ENCODE measurements at regions not wholly inside any gene's neighbourhood (a gene's known extent, or its start where the extent isn't known, plus 50 kb on each side); places are given as distances from the start of the nearest gene placed in this dataset.

DNA sequence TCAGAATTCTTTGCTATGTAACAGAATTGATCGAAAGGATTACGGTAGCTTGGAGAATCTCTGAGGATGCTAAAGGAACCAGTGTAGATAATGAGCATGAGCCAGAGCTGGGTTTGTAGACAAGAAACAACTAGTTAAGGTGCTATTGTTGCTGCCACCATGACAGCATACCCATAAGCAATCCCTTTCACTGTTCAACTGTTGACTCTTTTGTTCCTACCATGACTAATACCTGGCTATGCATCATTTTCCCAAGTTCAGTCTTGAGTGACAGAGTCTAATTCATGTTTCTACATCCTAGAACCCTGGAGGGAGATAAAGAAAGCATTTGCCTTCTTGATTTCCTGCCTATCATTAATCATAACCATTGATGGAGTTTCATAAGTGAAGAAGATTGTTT lies 600.3 kb downstream of the OTOL1 start:
- H3K4me1 ChIP-seq: no peaks in the 10 kb centered on the region
- no peak overlapping the region for H3K4me2 ChIP-seq (ENCODE audit: low read length)
- no peak overlapping the region for H2AFZ ChIP-seq
- no peak overlapping the region for H3K9ac ChIP-seq
- H3K9me3 ChIP-seq (ENCODE audit: control insufficient read depth, low read length): no peaks in the 10 kb centered on the region
- no peaks in the 10 kb centered on the region for H3K27me3 ChIP-seq (ENCODE audit: control insufficient read depth, insufficient read depth, low read length)
- H3K36me3 ChIP-seq (ENCODE audit: control insufficient read depth, insufficient read depth, low read length): no peaks in the 10 kb centered on the region
- H3K79me2 ChIP-seq: no peaks in the 10 kb centered on the region
- TF ChIP-seq, protein P1, sequence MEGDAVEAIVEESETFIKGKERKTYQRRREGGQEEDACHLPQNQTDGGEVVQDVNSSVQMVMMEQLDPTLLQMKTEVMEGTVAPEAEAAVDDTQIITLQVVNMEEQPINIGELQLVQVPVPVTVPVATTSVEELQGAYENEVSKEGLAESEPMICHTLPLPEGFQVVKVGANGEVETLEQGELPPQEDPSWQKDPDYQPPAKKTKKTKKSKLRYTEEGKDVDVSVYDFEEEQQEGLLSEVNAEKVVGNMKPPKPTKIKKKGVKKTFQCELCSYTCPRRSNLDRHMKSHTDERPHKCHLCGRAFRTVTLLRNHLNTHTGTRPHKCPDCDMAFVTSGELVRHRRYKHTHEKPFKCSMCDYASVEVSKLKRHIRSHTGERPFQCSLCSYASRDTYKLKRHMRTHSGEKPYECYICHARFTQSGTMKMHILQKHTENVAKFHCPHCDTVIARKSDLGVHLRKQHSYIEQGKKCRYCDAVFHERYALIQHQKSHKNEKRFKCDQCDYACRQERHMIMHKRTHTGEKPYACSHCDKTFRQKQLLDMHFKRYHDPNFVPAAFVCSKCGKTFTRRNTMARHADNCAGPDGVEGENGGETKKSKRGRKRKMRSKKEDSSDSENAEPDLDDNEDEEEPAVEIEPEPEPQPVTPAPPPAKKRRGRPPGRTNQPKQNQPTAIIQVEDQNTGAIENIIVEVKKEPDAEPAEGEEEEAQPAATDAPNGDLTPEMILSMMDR (IDR thresholded peaks at IDR 0.05): no peak
- no peak overlapping the region for H3K27ac ChIP-seq
- no peak overlapping the region for H3K4me3 ChIP-seq (ENCODE audit: low read depth, low read length)

DNA sequence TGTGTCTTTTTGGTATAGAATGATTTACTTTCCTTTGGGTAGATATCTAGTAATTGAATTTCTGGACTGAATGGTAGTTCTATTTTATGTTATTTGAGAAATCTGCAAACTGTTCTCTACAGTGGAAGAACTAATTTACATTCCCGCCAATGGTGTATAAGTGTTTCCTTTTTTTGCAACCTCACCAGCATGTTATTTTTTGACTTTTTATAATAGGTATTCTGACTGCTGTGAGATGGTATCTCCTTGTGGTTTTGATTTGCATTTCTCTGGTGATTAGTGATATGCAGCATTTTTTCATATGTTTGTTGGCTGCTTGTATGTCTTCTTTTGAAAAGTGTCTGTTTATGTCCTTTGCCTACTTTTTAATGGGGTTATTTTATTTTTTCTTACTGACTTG lies 607.2 kb downstream of the OTOL1 start:
- Histone ChIP-seq H3K36me3 (ENCODE audit: control insufficient read depth, insufficient read depth, low read length) (no peaks in the 10 kb centered on the region), H2AFZ (no peak overlapping the region), H3K4me3 (ENCODE audit: low read depth, low read length) (no peak overlapping the region), H3K9me3 (ENCODE audit: control insufficient read depth, low read length) (no peaks in the 10 kb centered on the region), H3K27ac (no peak overlapping the region), H3K9ac (no peak overlapping the region), H3K4me1 (no peaks in the 10 kb centered on the region), H3K4me2 (ENCODE audit: low read length) (no peak overlapping the region), H3K27me3 (ENCODE audit: control insufficient read depth, insufficient read depth, low read length) (no peaks in the 10 kb centered on the region), H3K79me2 (no peaks in the 10 kb centered on the region)
- TF ChIP-seq, protein P1 (IDR thresholded peaks at IDR 0.05): no peak

DNA sequence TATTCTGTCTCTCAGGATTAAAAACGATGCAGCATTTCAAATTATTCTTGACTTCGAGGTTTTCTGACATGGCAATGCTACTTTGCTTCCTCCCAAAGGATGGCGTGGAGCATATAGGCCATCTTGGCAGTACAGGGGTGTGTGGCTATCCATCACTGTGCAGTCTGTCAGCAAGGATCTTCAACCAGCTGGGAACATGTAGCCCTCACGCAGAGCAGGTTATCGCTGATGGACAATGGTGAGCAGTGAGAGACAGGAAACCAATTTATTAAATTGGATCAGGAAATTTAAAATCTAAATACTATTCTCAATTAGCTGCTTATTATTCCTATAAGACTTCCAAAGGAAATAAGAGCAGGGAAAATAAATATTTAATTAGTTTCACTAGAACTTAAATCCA lies 615.3 kb downstream of the OTOL1 start:
- Histone ChIP-seq H2AFZ (no peak overlapping the region), H3K9ac (no peak overlapping the region), H3K9me3 (ENCODE audit: control insufficient read depth, low read length) (no peaks in the 10 kb centered on the region), H3K4me3 (ENCODE audit: low read depth, low read length) (no peak overlapping the region), H3K4me2 (ENCODE audit: low read length) (no peak overlapping the region), H3K27ac (no peak overlapping the region), H3K79me2 (no peaks in the 10 kb centered on the region), H3K36me3 (ENCODE audit: control insufficient read depth, insufficient read depth, low read length) (no peaks in the 10 kb centered on the region), H3K4me1 (no peaks in the 10 kb centered on the region), H3K27me3 (ENCODE audit: control insufficient read depth, insufficient read depth, low read length) (no peaks in the 10 kb centered on the region)
- TF ChIP-seq, protein P1 (IDR thresholded peaks at IDR 0.05): no peak

DNA sequence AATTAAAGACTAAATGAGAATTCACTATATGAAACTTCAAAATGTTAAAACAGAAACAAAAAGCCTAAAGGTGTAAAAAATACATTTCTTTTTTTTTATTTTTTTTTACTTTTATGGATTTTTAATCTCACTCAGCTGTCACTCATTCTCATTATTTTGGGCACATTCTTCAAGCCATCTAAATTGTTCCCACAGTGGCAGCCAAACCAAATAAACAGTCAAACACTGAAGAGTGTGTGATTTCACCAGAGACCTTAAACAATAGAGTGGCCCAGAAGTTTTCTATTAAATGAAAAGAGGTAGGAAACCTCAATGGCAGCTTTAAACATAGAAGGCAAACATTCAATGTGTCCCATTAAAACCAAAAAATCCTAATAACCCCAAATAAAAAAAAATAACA lies 616.1 kb downstream of the OTOL1 start:
- Histone ChIP-seq H3K4me2 (ENCODE audit: low read length) (no peak overlapping the region), H3K4me1 (no peaks in the 10 kb centered on the region), H3K4me3 (ENCODE audit: low read depth, low read length) (no peak overlapping the region), H3K27me3 (ENCODE audit: control insufficient read depth, insufficient read depth, low read length) (no peaks in the 10 kb centered on the region), H3K9me3 (ENCODE audit: control insufficient read depth, low read length) (no peaks in the 10 kb centered on the region), H3K79me2 (no peaks in the 10 kb centered on the region), H2AFZ (no peak overlapping the region), H3K36me3 (ENCODE audit: control insufficient read depth, insufficient read depth, low read length) (no peaks in the 10 kb centered on the region), H3K9ac (no peak overlapping the region), H3K27ac (no peak overlapping the region)
- TF ChIP-seq, protein P1 (IDR thresholded peaks at IDR 0.05): no peak

DNA sequence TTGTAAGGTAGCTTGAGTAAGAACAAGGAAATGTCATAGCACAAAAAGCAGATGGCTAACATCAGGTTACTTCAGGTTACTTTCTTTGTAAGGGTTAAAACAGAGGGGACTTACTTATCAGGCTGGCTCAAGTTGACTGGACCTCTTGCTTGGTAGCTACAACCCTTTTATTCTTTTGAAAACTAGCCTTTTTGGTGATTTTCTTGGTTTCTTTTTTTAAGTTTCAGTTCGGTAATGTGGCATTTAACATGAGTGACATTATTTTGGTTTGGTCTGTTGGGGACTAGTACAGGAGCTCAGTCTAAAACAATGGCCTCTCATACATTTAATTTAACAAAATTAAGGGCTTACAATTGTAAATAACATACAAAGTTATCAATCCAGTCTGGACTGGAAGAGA lies 621.4 kb downstream of the OTOL1 start:
- H3K27ac ChIP-seq: no peak overlapping the region
- H3K9ac ChIP-seq: no peak overlapping the region
- H3K27me3 ChIP-seq (ENCODE audit: control insufficient read depth, insufficient read depth, low read length): no peaks in the 10 kb centered on the region
- no peak overlapping the region for H2AFZ ChIP-seq
- TF ChIP-seq, protein P1 (IDR thresholded peaks at IDR 0.05): no peak
- no peaks in the 10 kb centered on the region for H3K36me3 ChIP-seq (ENCODE audit: control insufficient read depth, insufficient read depth, low read length)
- no peak overlapping the region for H3K4me2 ChIP-seq (ENCODE audit: low read length)
- H3K79me2 ChIP-seq: no peaks in the 10 kb centered on the region
- no peak overlapping the region for H3K4me3 ChIP-seq (ENCODE audit: low read depth, low read length)
- H3K4me1 ChIP-seq: no peaks in the 10 kb centered on the region
- no peaks in the 10 kb centered on the region for H3K9me3 ChIP-seq (ENCODE audit: control insufficient read depth, low read length)

All from parathyroid adenoma (tissue), 2 donors.